ENCODE measurements at regions not wholly inside any gene's neighbourhood (a gene's known extent, or its start where the extent isn't known, plus 50 kb on each side); places are given as distances from the start of the nearest gene placed in this dataset.

GRCh38 chr7:91556956-91557650 lies 292.9 kb downstream of the FZD1 start:
- DNase-seq (no peak), ATAC-seq (ENCODE audit: low read depth) (no peak)
- Histone ChIP-seq H3K9me3 (ENCODE audit: control extremely low read depth in 1 of 3, control insufficient read depth in 2 of 3, insufficient read depth in 1 of 3, low read length in 2 of 3) (no peaks in the 10 kb centered on the region), H3K9ac (ENCODE audit: low read length) (no peak overlapping the region), H3K79me2 (ENCODE audit: control insufficient read depth, insufficient read depth, low read length) (no peaks in the 10 kb centered on the region), H4K20me1 (ENCODE audit: control insufficient read depth, insufficient read depth, low read length, poor library complexity, severe bottlenecking) (no peaks in the 10 kb centered on the region), H3K4me2 (replicated peaks; ENCODE audit: low read depth, low read length, poor library complexity, severe bottlenecking) (no peak overlapping the region), H3K27ac (ENCODE audit: low read length in 2 of 2) (no peak overlapping the region), H3K4me1 (ENCODE audit: control insufficient read depth in 2 of 2, insufficient read depth in 2 of 2, low read length in 2 of 2) (no peaks in the 10 kb centered on the region), H2AFZ (ENCODE audit: insufficient read depth, low read depth, low read length, poor library complexity, severe bottlenecking) (no peak overlapping the region), H3K36me3 (replicated peaks in 1 of 2; ENCODE audit: control extremely low read depth in 1 of 2, control insufficient read depth in 1 of 2, extremely low read depth in 1 of 2, insufficient read depth in 2 of 2, low read length in 1 of 2) (no peaks in the 10 kb centered on the region), H3K27me3 (replicated peaks in 1 of 4; ENCODE audit: control extremely low read depth in 1 of 4, control insufficient read depth in 3 of 4, insufficient read depth in 4 of 4, low read length in 3 of 4) (peaks cover 0 to 5% (median 2%) of the 10 kb centered on the region in 4 experiments), H3K4me3 (ENCODE audit: control extremely low read depth in 1 of 5, extremely low read depth in 1 of 5, insufficient read depth in 1 of 5, low read depth in 2 of 5, low read length in 4 of 5) (no peak overlapping the region)
- WGBS (ENCODE audit: insufficient coverage), result 91% methylated on average over 6 of the region's 7 CpGs
- H3K27me3 Mint-ChIP-seq, result peaks cover 5% of the 10 kb centered on the region
- POLR2A ChIA-PET, result no interaction called here
- no peak overlapping the region for H3K4me3 Mint-ChIP-seq
- no peak overlapping the region for H3K27ac Mint-ChIP-seq
- TF ChIP-seq CTCF (IDR thresholded peaks at IDR 0.05), result no peak
- no peaks in the 10 kb centered on the region for H3K4me1 Mint-ChIP-seq
- CTCF ChIA-PET, result no interaction called here
- no peaks in the 10 kb centered on the region for H3K9me3 Mint-ChIP-seq (ENCODE audit: insufficient read depth)
- intact Hi-C loops (cut with micrococcal nuclease), result no loop called here

- Histone ChIP-seq H3K27ac (ENCODE audit: low read length in 2 of 2) (no peak overlapping the region), H3K4me1 (ENCODE audit: control insufficient read depth in 2 of 2, insufficient read depth in 2 of 2, low read length in 2 of 2) (no peaks in the 10 kb centered on the region), H2AFZ (ENCODE audit: insufficient read depth, low read depth, low read length, poor library complexity, severe bottlenecking) (no peak overlapping the region), H3K36me3 (replicated peaks in 1 of 2; ENCODE audit: control extremely low read depth in 1 of 2, control insufficient read depth in 1 of 2, extremely low read depth in 1 of 2, insufficient read depth in 2 of 2, low read length in 1 of 2) (no peaks in the 10 kb centered on the region), H3K4me2 (replicated peaks; ENCODE audit: low read depth, low read length, poor library complexity, severe bottlenecking) (no peak overlapping the region), H3K9me3 (ENCODE audit: control extremely low read depth in 1 of 3, control insufficient read depth in 2 of 3, insufficient read depth in 1 of 3, low read length in 2 of 3) (no peaks in the 10 kb centered on the region), H3K9ac (ENCODE audit: low read length) (no peak overlapping the region), H3K4me3 (ENCODE audit: control extremely low read depth in 1 of 5, extremely low read depth in 1 of 5, insufficient read depth in 1 of 5, low read depth in 2 of 5, low read length in 4 of 5) (no peak overlapping the region), H4K20me1 (ENCODE audit: control insufficient read depth, insufficient read depth, low read length, poor library complexity, severe bottlenecking) (no peaks in the 10 kb centered on the region), H3K79me2 (ENCODE audit: control insufficient read depth, insufficient read depth, low read length) (no peaks in the 10 kb centered on the region), H3K27me3 (replicated peaks in 1 of 4; ENCODE audit: control extremely low read depth in 1 of 4, control insufficient read depth in 3 of 4, insufficient read depth in 4 of 4, low read length in 3 of 4) (peaks cover 0 to 2% (median 0%) of the 10 kb centered on the region in 4 experiments)
- intact Hi-C loops (cut with micrococcal nuclease), result no loop called here
- 86% methylated on average over 6 of the region's 8 CpGs for WGBS (ENCODE audit: insufficient coverage)
- H3K27me3 Mint-ChIP-seq, result peaks cover 5% of the 10 kb centered on the region
- no peak for ATAC-seq (ENCODE audit: low read depth)
- no peak overlapping the region for H3K4me3 Mint-ChIP-seq
- TF ChIP-seq CTCF (IDR thresholded peaks at IDR 0.05) (no peak), EZH2 (IDR thresholded peaks at IDR 0.05; ENCODE audit: borderline replicate concordance, insufficient read depth, low read depth, low read length, poor library complexity, severe bottlenecking) (no peak)
- no peaks in the 10 kb centered on the region for H3K9me3 Mint-ChIP-seq (ENCODE audit: insufficient read depth)
- no peaks in the 10 kb centered on the region for H3K4me1 Mint-ChIP-seq
- H3K27ac Mint-ChIP-seq, result no peak overlapping the region
- POLR2A ChIA-PET, result no interaction called here
- no peak for DNase-seq
- CTCF ChIA-PET, result no interaction called here
Observed at GRCh38 chr7:91557789-91558404, 293.7 kb downstream of the FZD1 start.
